Natural killer cell treated with Interleukin-12 subunit alpha and Interleukin-12 subunit beta and Interleukin-15 and Interleukin-18, amount 100 ng/mL, for 72 hours (primary cell): ENCODE measurements at regions not wholly inside any gene's neighbourhood (a gene's known extent, or its start where the extent isn't known, plus 50 kb on each side); places are given as distances from the start of the nearest gene placed in this dataset.

ENCODE experiments used
- ATAC-seq, 2 donors: fragments of 150-1000 bp; cut with Tn5 transposase in 1 of 2; sonication (Bioruptor Pico), chemical (Tn5 transposase) in 1 of 2; 2 replicates each; pipeline ENCODE4 v1.10.0; 2021
- DNase-seq: peaks from one replicate; pipeline ENCODE4 v3.0.0; 2022; ENCODE audit warnings: low spot score
- H3K27ac Mint-ChIP-seq, 2 donors: 1 replicate in 1 of 2; 2 replicates in 1 of 2; pipeline ENCODE4 v1.8.0; 2022; ENCODE audit warnings: mixed read lengths in 2 of 2, mild to moderate bottlenecking in 1 of 2, moderate library complexity in 1 of 2
- H3K27me3 Mint-ChIP-seq, 2 donors: 1 replicate in 1 of 2; 2 replicates in 1 of 2; pipeline ENCODE4 v1.8.0; 2022; ENCODE audit warnings: mixed read lengths in 2 of 2
- H3K36me3 Mint-ChIP-seq: one replicate; pipeline ENCODE4 v1.8.0; 2022; ENCODE audit warnings: mixed read lengths
- H3K4me1 Mint-ChIP-seq, 2 donors: 1 replicate in 1 of 2; 2 replicates in 1 of 2; pipeline ENCODE4 v1.8.0; 2022; ENCODE audit warnings: low read depth in 2 of 2, mixed read lengths in 2 of 2, mild to moderate bottlenecking in 1 of 2
- H3K4me3 Mint-ChIP-seq: one replicate; pipeline ENCODE4 v1.8.0; 2022; ENCODE audit warnings: mixed read lengths
- H3K9me3 Mint-ChIP-seq: 2 replicates; pipeline ENCODE4 v1.8.0; 2022; ENCODE audit warnings: mixed read lengths

DNA sequence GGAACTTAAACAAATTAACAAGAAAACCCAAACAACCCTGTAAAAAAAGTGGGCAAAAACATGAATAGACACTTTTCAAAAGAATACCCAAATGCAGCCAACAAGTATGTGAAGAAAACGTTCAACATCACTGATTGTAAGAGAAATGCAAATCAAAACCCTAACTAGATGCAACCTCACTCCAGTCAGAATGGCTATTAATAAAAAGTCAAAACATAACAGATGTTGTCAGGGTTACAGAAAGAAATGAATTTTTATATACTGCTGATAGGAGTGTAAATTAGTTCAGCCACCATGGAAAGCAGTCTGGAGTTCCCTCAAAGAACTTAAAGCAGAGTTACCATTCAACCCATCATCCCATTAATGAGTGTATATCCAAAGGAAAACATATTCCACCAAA lies 479.0 kb downstream of the MTRR start:
- no peak for DNase-seq
- no peak overlapping the region for H3K27ac Mint-ChIP-seq
- peaks cover 6% of the 10 kb centered on the region for H3K36me3 Mint-ChIP-seq
- H3K27me3 Mint-ChIP-seq, result no peaks in the 10 kb centered on the region
- peaks cover 32% of the 10 kb centered on the region for H3K9me3 Mint-ChIP-seq
- no peak overlapping the region for H3K4me3 Mint-ChIP-seq
- no peaks in the 10 kb centered on the region for H3K4me1 Mint-ChIP-seq
- ATAC-seq, result no peak

DNA sequence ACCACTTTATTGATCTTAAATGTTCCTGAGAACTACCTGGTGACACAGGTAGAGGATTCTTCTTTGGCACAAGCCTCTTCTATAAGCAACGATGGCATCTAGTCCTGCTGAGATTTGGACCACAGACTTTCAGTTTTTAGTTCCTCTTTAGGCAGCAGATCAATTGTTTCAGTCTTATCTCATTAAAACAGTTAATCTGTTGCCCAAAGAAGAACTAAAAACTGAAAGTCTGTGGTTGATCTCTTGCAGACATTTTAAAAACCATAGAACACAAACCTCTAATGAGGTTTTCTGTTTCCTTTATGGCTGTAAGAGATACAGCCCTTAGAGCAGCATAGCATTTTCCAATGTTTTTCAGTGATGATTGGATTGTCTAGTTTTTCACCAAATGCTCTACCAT lies 480.9 kb downstream of the MTRR start:
- H3K27ac Mint-ChIP-seq, result no peak overlapping the region
- ATAC-seq, result no peak
- peaks cover 4% of the 10 kb centered on the region for H3K36me3 Mint-ChIP-seq
- H3K9me3 Mint-ChIP-seq, result peaks cover 26% of the 10 kb centered on the region
- H3K4me1 Mint-ChIP-seq, result no peaks in the 10 kb centered on the region
- no peaks in the 10 kb centered on the region for H3K27me3 Mint-ChIP-seq
- no peak for DNase-seq
- H3K4me3 Mint-ChIP-seq, result no peak overlapping the region

GRCh38 chr5:8350644-8351339 lies 481.8 kb downstream of the MTRR start:
- no peak overlapping the region for H3K27ac Mint-ChIP-seq
- no peak overlapping the region for H3K4me3 Mint-ChIP-seq
- no peaks in the 10 kb centered on the region for H3K27me3 Mint-ChIP-seq
- no peaks in the 10 kb centered on the region for H3K4me1 Mint-ChIP-seq
- peaks cover 19% of the 10 kb centered on the region for H3K9me3 Mint-ChIP-seq
- no peak for ATAC-seq
- DNase-seq, result no peak
- no peaks in the 10 kb centered on the region for H3K36me3 Mint-ChIP-seq

- ATAC-seq (no peak), DNase-seq (no peak)
- H3K9me3 Mint-ChIP-seq, result peaks cover 6% of the 10 kb centered on the region
- H3K27me3 Mint-ChIP-seq, result no peaks in the 10 kb centered on the region
- H3K4me1 Mint-ChIP-seq, result no peaks in the 10 kb centered on the region
- H3K4me3 Mint-ChIP-seq, result no peak overlapping the region
- no peaks in the 10 kb centered on the region for H3K36me3 Mint-ChIP-seq
- no peak overlapping the region for H3K27ac Mint-ChIP-seq
Observed at GRCh38 chr5:8355981-8356380, 487.0 kb downstream of the MTRR start.

DNA sequence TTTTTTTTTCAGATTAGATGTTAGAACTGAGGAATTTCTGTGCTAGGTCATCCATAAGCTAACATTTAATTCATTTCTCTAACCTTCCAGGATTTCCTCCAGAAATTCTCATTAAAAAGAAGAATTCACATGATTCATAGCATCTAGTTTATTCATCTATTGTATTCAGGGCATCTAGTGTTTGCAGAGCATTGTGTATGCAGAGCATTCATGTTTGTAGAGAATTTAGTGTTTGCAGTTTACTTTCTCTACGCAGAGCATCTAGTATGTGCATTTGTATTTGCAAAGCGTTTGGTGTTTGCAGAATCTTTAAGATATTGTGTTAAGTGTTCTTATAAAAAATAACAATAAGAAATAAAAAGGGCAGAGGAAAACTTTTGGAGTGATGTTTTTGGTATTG lies 491.1 kb downstream of the MTRR start:
- Mint-ChIP-seq H3K4me3 (no peak overlapping the region), H3K4me1 (no peaks in the 10 kb centered on the region), H3K27ac (no peak overlapping the region), H3K27me3 (no peaks in the 10 kb centered on the region), H3K9me3 (peaks cover 3% of the 10 kb centered on the region), H3K36me3 (no peaks in the 10 kb centered on the region)
- DNase-seq (no peak), ATAC-seq (no peak)

- Mint-ChIP-seq H3K9me3 (no peaks in the 10 kb centered on the region), H3K36me3 (no peaks in the 10 kb centered on the region), H3K4me3 (no peak overlapping the region), H3K27ac (no peak overlapping the region), H3K27me3 (no peaks in the 10 kb centered on the region), H3K4me1 (no peaks in the 10 kb centered on the region)
- DNase-seq (no peak), ATAC-seq (no peak)
Observed at GRCh38 chr5:8362495-8362894, 493.5 kb downstream of the MTRR start.

DNA sequence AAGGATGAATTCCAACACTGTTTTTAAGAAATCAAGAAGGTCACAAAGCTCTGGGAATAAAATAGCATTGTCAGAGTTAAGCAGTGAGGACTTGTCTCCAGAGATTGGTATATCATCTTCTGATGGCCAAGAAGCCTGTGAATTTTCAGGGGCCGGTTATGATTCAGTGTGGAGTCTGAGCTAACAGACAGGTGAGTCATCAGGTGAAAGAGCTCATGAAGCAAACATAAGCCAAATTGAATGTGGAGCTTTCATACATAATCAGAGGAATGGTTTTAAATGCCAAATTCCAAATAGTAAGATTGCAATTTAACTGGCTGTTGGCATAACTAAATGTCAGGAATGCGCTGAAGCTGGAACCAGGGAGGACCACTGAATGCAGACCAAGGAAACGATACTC lies 494.2 kb downstream of the MTRR start:
- Mint-ChIP-seq H3K4me1 (no peaks in the 10 kb centered on the region), H3K27ac (no peak overlapping the region), H3K27me3 (no peaks in the 10 kb centered on the region), H3K36me3 (no peaks in the 10 kb centered on the region), H3K9me3 (peaks cover under 1% of the 10 kb centered on the region), H3K4me3 (no peak overlapping the region)
- DNase-seq (no peak), ATAC-seq (no peak)

DNA sequence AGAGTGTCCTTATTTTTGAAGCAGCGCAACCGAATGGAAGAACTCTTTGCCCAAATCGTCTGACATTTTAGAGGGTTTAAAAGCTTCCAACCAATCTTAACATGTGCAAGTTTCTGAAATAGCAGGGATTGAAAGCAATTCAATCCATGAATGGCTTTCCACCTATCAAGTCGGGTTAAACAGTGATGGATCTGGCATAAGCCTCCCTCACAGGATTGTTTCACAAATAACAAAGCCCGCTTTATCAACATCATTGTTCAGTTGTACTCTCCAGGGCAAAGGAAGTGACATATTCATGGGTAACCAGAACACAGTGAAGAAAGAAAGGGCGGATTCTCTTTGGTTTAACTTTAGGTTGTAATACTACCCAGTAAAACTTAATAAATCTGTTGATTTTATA lies 497.3 kb downstream of the MTRR start:
- Mint-ChIP-seq H3K4me3 (no peak overlapping the region), H3K36me3 (no peaks in the 10 kb centered on the region), H3K27ac (no peak overlapping the region), H3K4me1 (no peaks in the 10 kb centered on the region), H3K27me3 (no peaks in the 10 kb centered on the region), H3K9me3 (peaks cover 4% of the 10 kb centered on the region)
- ATAC-seq (no peak), DNase-seq (no peak)

GRCh38 chr5:8376478-8376877 lies 507.5 kb downstream of the MTRR start:
- no peaks in the 10 kb centered on the region for H3K4me1 Mint-ChIP-seq
- peaks cover 15% of the 10 kb centered on the region for H3K9me3 Mint-ChIP-seq
- H3K4me3 Mint-ChIP-seq, result no peak overlapping the region
- H3K36me3 Mint-ChIP-seq, result no peaks in the 10 kb centered on the region
- ATAC-seq (peak in 1 of 2 donors; percentile 31), DNase-seq (no peak)
- H3K27me3 Mint-ChIP-seq, result no peaks in the 10 kb centered on the region
- no peak overlapping the region for H3K27ac Mint-ChIP-seq

- Mint-ChIP-seq H3K9me3 (peaks cover 12% of the 10 kb centered on the region), H3K27me3 (no peaks in the 10 kb centered on the region), H3K4me1 (no peaks in the 10 kb centered on the region), H3K36me3 (no peaks in the 10 kb centered on the region), H3K4me3 (no peak overlapping the region), H3K27ac (no peak overlapping the region)
- ATAC-seq, result no peak
- no peak for DNase-seq
Observed at GRCh38 chr5:8381972-8382371, 513.0 kb downstream of the MTRR start.

DNA sequence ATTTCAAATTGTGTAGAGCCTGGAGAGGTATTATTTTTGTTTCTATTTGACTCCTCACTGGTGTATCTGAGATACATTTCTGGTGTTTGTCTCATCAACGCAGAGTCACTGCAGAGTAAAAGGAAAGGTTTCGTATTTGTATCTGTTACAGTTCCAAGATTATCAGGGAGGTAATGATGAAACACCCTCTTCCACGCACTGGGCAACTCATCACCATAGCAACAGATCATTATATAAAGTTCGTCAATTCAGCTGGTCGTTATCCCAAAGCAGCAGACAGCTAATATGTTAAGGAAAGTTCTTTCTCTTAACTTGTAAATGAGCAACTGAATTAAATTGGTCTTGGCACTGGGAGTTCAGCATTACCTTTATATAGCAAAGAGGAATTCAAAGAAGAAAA lies 513.5 kb downstream of the MTRR start:
- Mint-ChIP-seq H3K4me3 (no peak overlapping the region), H3K4me1 (no peaks in the 10 kb centered on the region), H3K27ac (no peak overlapping the region), H3K36me3 (no peaks in the 10 kb centered on the region), H3K27me3 (no peaks in the 10 kb centered on the region), H3K9me3 (peaks cover 13% of the 10 kb centered on the region)
- DNase-seq (no peak), ATAC-seq (no peak)

GRCh38 chr5:8383616-8384015 lies 514.7 kb downstream of the MTRR start:
- Mint-ChIP-seq H3K27me3 (no peaks in the 10 kb centered on the region), H3K27ac (no peak overlapping the region), H3K9me3 (peaks cover 13% of the 10 kb centered on the region), H3K36me3 (no peaks in the 10 kb centered on the region), H3K4me3 (no peak overlapping the region), H3K4me1 (no peaks in the 10 kb centered on the region)
- ATAC-seq, result no peak
- no peak for DNase-seq

- Mint-ChIP-seq H3K36me3 (no peaks in the 10 kb centered on the region), H3K9me3 (peaks cover 17% of the 10 kb centered on the region), H3K4me1 (no peaks in the 10 kb centered on the region), H3K27me3 (no peaks in the 10 kb centered on the region), H3K4me3 (no peak overlapping the region), H3K27ac (no peak overlapping the region)
- ATAC-seq (no peak), DNase-seq (no peak)
Observed at GRCh38 chr5:8386719-8387288, 517.9 kb downstream of the MTRR start.

DNA sequence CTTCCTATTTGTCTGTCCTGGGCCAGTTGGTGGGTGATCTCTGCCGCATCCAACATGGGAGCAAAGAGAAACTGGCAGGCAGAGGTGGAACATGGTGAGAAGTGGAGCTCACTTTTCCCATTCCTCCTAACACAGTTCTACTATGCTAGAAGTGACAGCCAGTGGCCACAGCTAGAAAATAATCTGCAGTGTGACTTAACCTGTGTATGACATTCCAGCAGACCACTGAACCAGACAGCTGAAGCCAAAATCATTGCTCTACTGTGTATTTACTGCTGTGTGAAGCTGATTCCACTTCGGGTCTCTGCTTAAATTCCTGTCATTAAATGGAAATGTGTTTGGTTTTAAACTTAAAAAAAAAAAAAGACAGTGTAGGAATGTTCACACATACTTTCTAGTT lies 523.0 kb downstream of the MTRR start:
- DNase-seq (no peak), ATAC-seq (no peak)
- H3K4me3 Mint-ChIP-seq, result no peak overlapping the region
- peaks cover 8% of the 10 kb centered on the region for H3K9me3 Mint-ChIP-seq
- no peaks in the 10 kb centered on the region for H3K36me3 Mint-ChIP-seq
- no peak overlapping the region for H3K27ac Mint-ChIP-seq
- no peaks in the 10 kb centered on the region for H3K4me1 Mint-ChIP-seq
- H3K27me3 Mint-ChIP-seq, result no peaks in the 10 kb centered on the region

DNA sequence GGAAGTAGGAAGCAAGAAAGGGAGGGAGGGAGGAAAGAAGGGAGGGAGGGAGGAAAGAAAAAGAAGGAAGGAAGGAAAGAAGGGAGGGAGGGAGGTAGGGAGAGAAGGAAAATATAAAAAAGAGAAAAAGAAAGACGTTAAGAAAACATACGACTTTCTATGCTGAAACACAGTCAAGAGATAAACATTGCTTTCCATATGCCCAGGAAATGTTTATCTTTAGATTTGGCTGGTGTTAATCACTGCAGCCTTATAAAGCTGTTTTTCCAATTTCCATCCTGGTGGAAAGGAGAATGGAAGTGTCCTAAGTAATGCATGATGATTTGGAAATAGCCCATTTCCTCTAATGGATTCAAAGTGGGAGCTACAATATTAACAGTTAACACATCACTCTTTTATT lies 524.3 kb downstream of the MTRR start:
- peaks cover 4% of the 10 kb centered on the region for H3K9me3 Mint-ChIP-seq
- H3K4me3 Mint-ChIP-seq, result no peak overlapping the region
- H3K36me3 Mint-ChIP-seq, result no peaks in the 10 kb centered on the region
- ATAC-seq (no peak), DNase-seq (no peak)
- H3K27me3 Mint-ChIP-seq, result no peaks in the 10 kb centered on the region
- no peaks in the 10 kb centered on the region for H3K4me1 Mint-ChIP-seq
- H3K27ac Mint-ChIP-seq, result no peak overlapping the region
